ENCODE measurements at regions not wholly inside any gene's neighbourhood (a gene's known extent, or its start where the extent isn't known, plus 50 kb on each side); places are given as distances from the start of the nearest gene placed in this dataset.
A peak's percentile ranks its signal among the peaks of the same experiment; 100 is the strongest.

- ATAC-seq (no peak), DNase-seq (ENCODE audit: low read depth in 1 of 2, low spot score in 1 of 2) (no peak), FAIRE-seq (peak; percentile 59)
- ChIA-PET CTCF (no interaction called here), POLR2A (no interaction called here)
- no peak overlapping the region for H3K4me2 ChIP-seq
- H3K4me1 ChIP-seq, result no peaks in the 10 kb centered on the region
- H3K4me3 ChIP-seq, result no peak overlapping the region
- no peak overlapping the region for H3K27ac ChIP-seq
- WGBS (ENCODE audit: missing lambda C conversion rate), result 1% methylated on average over 3 of the region's 3 CpGs
- peaks cover 25% of the 10 kb centered on the region; the same call in 2 of the 3 replicates for H3K9me3 ChIP-seq
- TF ChIP-seq HDAC2 (IDR thresholded peaks at IDR 0.05), result no peak
- no peak for TF ChIP-seq PBX3 (IDR thresholded peaks at IDR 0.05)
Measured at GRCh38 chr19:31863122-31863521, 482.3 kb upstream of the ZNF507 start.

DNA sequence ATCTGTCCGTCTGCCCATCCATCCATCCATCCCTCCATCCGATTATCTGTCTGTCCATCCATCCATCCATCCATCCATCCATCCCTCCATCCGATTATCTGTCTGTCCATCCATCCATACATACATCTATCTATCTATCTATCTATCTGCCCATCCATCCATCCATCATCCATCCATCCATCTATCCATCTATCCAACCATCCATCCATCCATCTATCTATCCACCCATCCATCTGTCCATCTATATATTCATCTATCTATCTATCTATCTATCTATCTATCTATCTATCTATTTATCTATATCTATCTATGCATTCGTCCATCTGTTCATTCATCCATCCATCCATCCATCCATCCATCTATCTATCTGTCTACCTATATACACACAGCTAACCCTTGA lies 471.1 kb upstream of the ZNF507 start:
- 2% methylated on average over 4 of the region's 4 CpGs for WGBS (ENCODE audit: missing lambda C conversion rate)
- no peaks in the 10 kb centered on the region for H3K4me1 ChIP-seq
- DNase-seq (ENCODE audit: low read depth in 1 of 2, low spot score in 1 of 2) (no peak), ATAC-seq (no peak), FAIRE-seq (no peak)
- no peak overlapping the region for H3K4me2 ChIP-seq
- no peak overlapping the region for H3K27ac ChIP-seq
- ChIA-PET CTCF (no interaction called here), POLR2A (no interaction called here)
- no peak overlapping the region for H3K4me3 ChIP-seq
- H3K9me3 ChIP-seq, result peaks cover 8% of the 10 kb centered on the region; the same call in 1 of the 3 replicates
- TF ChIP-seq, protein P1, sequence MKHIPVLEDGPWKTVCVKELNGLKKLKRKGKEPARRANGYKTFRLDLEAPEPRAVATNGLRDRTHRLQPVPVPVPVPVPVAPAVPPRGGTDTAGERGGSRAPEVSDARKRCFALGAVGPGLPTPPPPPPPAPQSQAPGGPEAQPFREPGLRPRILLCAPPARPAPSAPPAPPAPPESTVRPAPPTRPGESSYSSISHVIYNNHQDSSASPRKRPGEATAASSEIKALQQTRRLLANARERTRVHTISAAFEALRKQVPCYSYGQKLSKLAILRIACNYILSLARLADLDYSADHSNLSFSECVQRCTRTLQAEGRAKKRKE (CRISPR knock-in tag; IDR thresholded peaks at IDR 0.05; ENCODE audit: low read depth), result no peak
- TF ChIP-seq JUNB (IDR thresholded peaks at IDR 0.05) (no peak), POLR2A (IDR thresholded peaks at IDR 0.05; ENCODE audit: low read length) (no peak), CHD4 (IDR thresholded peaks at IDR 0.05; ENCODE audit: borderline replicate concordance) (no peak), E2F6 (IDR thresholded peaks at IDR 0.05; ENCODE audit: borderline replicate concordance, low read depth) (no peak), CHD2 (IDR thresholded peaks at IDR 0.05; ENCODE audit: low read length, partially characterized antibody) (no peak), MYC (IDR thresholded peaks at IDR 0.05; ENCODE audit: borderline replicate concordance, low read length) (no peak), KDM1A (IDR thresholded peaks at IDR 0.05; ENCODE audit: low read depth) (no peak), RNF2 (IDR thresholded peaks at IDR 0.05; ENCODE audit: borderline replicate concordance, low read depth) (no peak), NR3C1 (IDR thresholded peaks at IDR 0.05) (no peak), EHMT2 (IDR thresholded peaks at IDR 0.05; ENCODE audit: low read depth) (no peak)
- TF ChIP-seq, protein P2, sequence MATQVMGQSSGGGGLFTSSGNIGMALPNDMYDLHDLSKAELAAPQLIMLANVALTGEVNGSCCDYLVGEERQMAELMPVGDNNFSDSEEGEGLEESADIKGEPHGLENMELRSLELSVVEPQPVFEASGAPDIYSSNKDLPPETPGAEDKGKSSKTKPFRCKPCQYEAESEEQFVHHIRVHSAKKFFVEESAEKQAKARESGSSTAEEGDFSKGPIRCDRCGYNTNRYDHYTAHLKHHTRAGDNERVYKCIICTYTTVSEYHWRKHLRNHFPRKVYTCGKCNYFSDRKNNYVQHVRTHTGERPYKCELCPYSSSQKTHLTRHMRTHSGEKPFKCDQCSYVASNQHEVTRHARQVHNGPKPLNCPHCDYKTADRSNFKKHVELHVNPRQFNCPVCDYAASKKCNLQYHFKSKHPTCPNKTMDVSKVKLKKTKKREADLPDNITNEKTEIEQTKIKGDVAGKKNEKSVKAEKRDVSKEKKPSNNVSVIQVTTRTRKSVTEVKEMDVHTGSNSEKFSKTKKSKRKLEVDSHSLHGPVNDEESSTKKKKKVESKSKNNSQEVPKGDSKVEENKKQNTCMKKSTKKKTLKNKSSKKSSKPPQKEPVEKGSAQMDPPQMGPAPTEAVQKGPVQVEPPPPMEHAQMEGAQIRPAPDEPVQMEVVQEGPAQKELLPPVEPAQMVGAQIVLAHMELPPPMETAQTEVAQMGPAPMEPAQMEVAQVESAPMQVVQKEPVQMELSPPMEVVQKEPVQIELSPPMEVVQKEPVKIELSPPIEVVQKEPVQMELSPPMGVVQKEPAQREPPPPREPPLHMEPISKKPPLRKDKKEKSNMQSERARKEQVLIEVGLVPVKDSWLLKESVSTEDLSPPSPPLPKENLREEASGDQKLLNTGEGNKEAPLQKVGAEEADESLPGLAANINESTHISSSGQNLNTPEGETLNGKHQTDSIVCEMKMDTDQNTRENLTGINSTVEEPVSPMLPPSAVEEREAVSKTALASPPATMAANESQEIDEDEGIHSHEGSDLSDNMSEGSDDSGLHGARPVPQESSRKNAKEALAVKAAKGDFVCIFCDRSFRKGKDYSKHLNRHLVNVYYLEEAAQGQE (IDR thresholded peaks at IDR 0.05), result no peak

- Histone ChIP-seq H3K4me2 (no peak overlapping the region), H3K9me3 (peaks cover 8% of the 10 kb centered on the region; the same call in 1 of the 3 replicates), H3K4me3 (no peak overlapping the region), H3K4me1 (no peaks in the 10 kb centered on the region), H3K27ac (no peak overlapping the region)
- ChIA-PET POLR2A (no interaction called here), CTCF (interaction anchor here (1.3 kb wide), 1 partner anchor 23 kb away, joined by 3 read pairs; no protein-coding TSS in a partner anchor)
- TF ChIP-seq HDAC2 (IDR thresholded peaks at IDR 0.05), result no peak
- no peak for TF ChIP-seq KDM1A (IDR thresholded peaks at IDR 0.05; ENCODE audit: low read depth)
- TF ChIP-seq CBX8 (IDR thresholded peaks at IDR 0.05), result no peak
- TF ChIP-seq SREBF2 (IDR thresholded peaks at IDR 0.05), result no peak
- no peak for TF ChIP-seq HOXA7 (CRISPR knock-in tag; IDR thresholded peaks at IDR 0.05)
- TF ChIP-seq, protein P3, sequence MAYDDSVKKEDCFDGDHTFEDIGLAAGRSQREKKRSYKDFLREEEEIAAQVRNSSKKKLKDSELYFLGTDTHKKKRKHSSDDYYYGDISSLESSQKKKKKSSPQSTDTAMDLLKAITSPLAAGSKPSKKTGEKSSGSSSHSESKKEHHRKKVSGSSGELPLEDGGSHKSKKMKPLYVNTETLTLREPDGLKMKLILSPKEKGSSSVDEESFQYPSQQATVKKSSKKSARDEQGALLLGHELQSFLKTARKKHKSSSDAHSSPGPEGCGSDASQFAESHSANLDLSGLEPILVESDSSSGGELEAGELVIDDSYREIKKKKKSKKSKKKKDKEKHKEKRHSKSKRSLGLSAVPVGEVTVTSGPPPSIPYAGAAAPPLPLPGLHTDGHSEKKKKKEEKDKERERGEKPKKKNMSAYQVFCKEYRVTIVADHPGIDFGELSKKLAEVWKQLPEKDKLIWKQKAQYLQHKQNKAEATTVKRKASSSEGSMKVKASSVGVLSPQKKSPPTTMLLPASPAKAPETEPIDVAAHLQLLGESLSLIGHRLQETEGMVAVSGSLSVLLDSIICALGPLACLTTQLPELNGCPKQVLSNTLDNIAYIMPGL (CRISPR knock-in tag; IDR thresholded peaks at IDR 0.05; ENCODE audit: borderline replicate concordance), result no peak
- 55% methylated on average over 16 of the region's 16 CpGs for WGBS (ENCODE audit: missing lambda C conversion rate)
- DNase-seq (ENCODE audit: low read depth in 1 of 2, low spot score in 1 of 2), result no peak
- FAIRE-seq, result no peak
- ATAC-seq, result no peak
Measured at GRCh38 chr19:31875591-31875990, 469.8 kb upstream of the ZNF507 start.

Measured in A549 (cell line).